ENCODE measurements at regions not wholly inside any gene's neighbourhood (a gene's known extent, or its start where the extent isn't known, plus 50 kb on each side); places are given as distances from the start of the nearest gene placed in this dataset.

GRCh38 chr9:90720621-90721265, 78.1 kb upstream of the DIRAS2 start:
- TF ChIP-seq EZH2phosphoT487 (IDR thresholded peaks at IDR 0.05; ENCODE audit: borderline replicate concordance, low read depth) (no peak), POLR2AphosphoS5 (IDR thresholded peaks at IDR 0.05; ENCODE audit: low read depth, low read length) (no peak), CTCF (IDR thresholded peaks at IDR 0.05) (no peak), REST (IDR thresholded peaks at IDR 0.05; ENCODE audit: low read depth, low read length) (no peak), GABPA (IDR thresholded peaks at IDR 0.05; ENCODE audit: low read depth) (no peak), RCOR1 (IDR thresholded peaks at IDR 0.05; ENCODE audit: low read length) (no peak), RAD21 (IDR thresholded peaks at IDR 0.05; ENCODE audit: low read length) (no peak), TAF1 (IDR thresholded peaks at IDR 0.05; ENCODE audit: borderline replicate concordance, low read depth, low read length) (no peak), MXI1 (IDR thresholded peaks at IDR 0.05; ENCODE audit: low read depth, low read length) (no peak)
- TF ChIP-seq, protein P1, sequence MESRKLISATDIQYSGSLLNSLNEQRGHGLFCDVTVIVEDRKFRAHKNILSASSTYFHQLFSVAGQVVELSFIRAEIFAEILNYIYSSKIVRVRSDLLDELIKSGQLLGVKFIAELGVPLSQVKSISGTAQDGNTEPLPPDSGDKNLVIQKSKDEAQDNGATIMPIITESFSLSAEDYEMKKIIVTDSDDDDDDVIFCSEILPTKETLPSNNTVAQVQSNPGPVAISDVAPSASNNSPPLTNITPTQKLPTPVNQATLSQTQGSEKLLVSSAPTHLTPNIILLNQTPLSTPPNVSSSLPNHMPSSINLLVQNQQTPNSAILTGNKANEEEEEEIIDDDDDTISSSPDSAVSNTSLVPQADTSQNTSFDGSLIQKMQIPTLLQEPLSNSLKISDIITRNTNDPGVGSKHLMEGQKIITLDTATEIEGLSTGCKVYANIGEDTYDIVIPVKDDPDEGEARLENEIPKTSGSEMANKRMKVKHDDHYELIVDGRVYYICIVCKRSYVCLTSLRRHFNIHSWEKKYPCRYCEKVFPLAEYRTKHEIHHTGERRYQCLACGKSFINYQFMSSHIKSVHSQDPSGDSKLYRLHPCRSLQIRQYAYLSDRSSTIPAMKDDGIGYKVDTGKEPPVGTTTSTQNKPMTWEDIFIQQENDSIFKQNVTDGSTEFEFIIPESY (IDR thresholded peaks at IDR 0.05; ENCODE audit: borderline replicate concordance, low read depth): no peak
- TF ChIP-seq, protein P2, sequence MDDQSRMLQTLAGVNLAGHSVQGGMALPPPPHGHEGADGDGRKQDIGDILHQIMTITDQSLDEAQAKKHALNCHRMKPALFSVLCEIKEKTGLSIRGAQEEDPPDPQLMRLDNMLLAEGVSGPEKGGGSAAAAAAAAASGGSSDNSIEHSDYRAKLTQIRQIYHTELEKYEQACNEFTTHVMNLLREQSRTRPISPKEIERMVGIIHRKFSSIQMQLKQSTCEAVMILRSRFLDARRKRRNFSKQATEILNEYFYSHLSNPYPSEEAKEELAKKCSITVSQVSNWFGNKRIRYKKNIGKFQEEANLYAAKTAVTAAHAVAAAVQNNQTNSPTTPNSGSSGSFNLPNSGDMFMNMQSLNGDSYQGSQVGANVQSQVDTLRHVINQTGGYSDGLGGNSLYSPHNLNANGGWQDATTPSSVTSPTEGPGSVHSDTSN (IDR thresholded peaks at IDR 0.05): no peak
- TF ChIP-seq, protein P3, sequence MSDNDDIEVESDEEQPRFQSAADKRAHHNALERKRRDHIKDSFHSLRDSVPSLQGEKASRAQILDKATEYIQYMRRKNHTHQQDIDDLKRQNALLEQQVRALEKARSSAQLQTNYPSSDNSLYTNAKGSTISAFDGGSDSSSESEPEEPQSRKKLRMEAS (IDR thresholded peaks at IDR 0.05; ENCODE audit: low read depth): no peak
